Ovary (tissue), 3 donors: ENCODE measurements at regions not wholly inside any gene's neighbourhood (a gene's known extent, or its start where the extent isn't known, plus 50 kb on each side); places are given as distances from the start of the nearest gene placed in this dataset.

ENCODE experiments used
- EP300 ChIP-seq: sonication (generic); formaldehyde crosslinking; IDR thresholded peaks from one replicate; pipeline ENCODE4 v1.6.1; 2017; ENCODE audit warnings: antibody characterized with exemption
- POLR2A ChIP-seq: fragments of 450-650 bp; IDR thresholded peaks from one replicate; pipeline ENCODE4 v1.6.1; 2017; ENCODE audit warnings: antibody characterized with exemption, mild to moderate bottlenecking, moderate library complexity
- TF ChIP-seq, protein P1 (sequence below), 3 donors: fragments of 450-650 bp in 2 of 3; fragments of 200-600 bp in 1 of 3; IDR thresholded peaks; one replicate each; pipeline versions ENCODE4 v1.5.1 to v1.8.0; 2016 to 2022; ENCODE audit warnings: antibody characterized with exemption in 3 of 3, mild to moderate bottlenecking in 1 of 3
- donor health status: DM: no; HTN: no; CAD: no.

DNA sequence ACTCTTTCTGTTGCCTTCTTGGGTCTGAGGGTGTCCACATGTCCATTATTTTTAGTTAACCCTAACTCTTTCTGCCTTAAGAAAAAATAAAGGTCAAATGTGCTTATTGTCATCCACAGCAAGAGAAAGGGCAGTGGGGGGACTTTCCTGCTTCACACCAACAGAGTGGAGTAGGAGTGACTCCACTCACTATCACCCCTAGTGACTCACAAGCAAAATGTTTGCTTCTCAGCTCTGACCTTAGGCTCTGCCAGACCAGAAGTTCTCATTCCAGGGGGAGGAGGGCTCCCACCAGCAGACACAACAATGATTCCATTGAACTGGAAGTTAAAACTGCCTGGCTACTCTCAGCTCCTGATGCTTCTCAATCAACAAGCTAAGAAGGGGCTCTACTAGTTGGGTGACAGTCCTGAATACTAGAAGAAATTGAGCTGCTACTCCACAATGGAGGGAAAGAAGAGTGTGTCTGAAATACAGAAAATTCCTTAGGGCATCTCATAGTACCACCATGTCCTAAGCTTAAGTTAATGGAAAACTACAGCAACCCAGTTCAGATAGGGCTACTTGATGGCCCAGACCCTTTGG is 83.9 kb upstream of the AFDN start:
- TF ChIP-seq, protein P1, sequence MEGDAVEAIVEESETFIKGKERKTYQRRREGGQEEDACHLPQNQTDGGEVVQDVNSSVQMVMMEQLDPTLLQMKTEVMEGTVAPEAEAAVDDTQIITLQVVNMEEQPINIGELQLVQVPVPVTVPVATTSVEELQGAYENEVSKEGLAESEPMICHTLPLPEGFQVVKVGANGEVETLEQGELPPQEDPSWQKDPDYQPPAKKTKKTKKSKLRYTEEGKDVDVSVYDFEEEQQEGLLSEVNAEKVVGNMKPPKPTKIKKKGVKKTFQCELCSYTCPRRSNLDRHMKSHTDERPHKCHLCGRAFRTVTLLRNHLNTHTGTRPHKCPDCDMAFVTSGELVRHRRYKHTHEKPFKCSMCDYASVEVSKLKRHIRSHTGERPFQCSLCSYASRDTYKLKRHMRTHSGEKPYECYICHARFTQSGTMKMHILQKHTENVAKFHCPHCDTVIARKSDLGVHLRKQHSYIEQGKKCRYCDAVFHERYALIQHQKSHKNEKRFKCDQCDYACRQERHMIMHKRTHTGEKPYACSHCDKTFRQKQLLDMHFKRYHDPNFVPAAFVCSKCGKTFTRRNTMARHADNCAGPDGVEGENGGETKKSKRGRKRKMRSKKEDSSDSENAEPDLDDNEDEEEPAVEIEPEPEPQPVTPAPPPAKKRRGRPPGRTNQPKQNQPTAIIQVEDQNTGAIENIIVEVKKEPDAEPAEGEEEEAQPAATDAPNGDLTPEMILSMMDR (IDR thresholded peaks at IDR 0.05), result no peak
- TF ChIP-seq POLR2A, result no peak
- no peak for TF ChIP-seq EP300
